ENCODE measurements at regions not wholly inside any gene's neighbourhood (a gene's known extent, or its start where the extent isn't known, plus 50 kb on each side); places are given as distances from the start of the nearest gene placed in this dataset.

- no peaks in the 10 kb centered on the region for H3K4me1 Mint-ChIP-seq (ENCODE audit: low read depth)
- no peaks in the 10 kb centered on the region for H3K36me3 Mint-ChIP-seq (ENCODE audit: low read depth)
- Histone ChIP-seq H3K4me3 (ENCODE audit: low read length) (no peak overlapping the region), H3K36me3 (ENCODE audit: insufficient read depth, low read length) (no peaks in the 10 kb centered on the region), H3K4me1 (ENCODE audit: insufficient read depth, low read length) (no peaks in the 10 kb centered on the region), H3K27ac (ENCODE audit: low read depth in 1 of 2, low read length in 2 of 2) (no peak overlapping the region), H3K9me3 (ENCODE audit: control insufficient read depth in 1 of 2, insufficient read depth in 1 of 2, low read length in 2 of 2) (no peaks in the 10 kb centered on the region), H3K27me3 (ENCODE audit: control insufficient read depth in 1 of 2, insufficient read depth in 2 of 2, low read length in 2 of 2) (no peaks in the 10 kb centered on the region)
- POLR2A ChIA-PET: no interaction called here
- ATAC-seq (ENCODE audit: poor library complexity) (no peak), DNase-seq (no peak)
- TF ChIP-seq CTCF (IDR thresholded peaks at IDR 0.05): no peak
- H3K27ac Mint-ChIP-seq: no peak overlapping the region
- CTCF ChIA-PET: interaction anchor here (1.2 kb wide), 1 partner anchor 10 kb away, joined by 3 read pairs; no protein-coding TSS in a partner anchor
- H3K4me3 Mint-ChIP-seq: no peak overlapping the region
- intact Hi-C loops (cut with DNase I, micrococcal nuclease): no loop called here
- no peaks in the 10 kb centered on the region for H3K9me3 Mint-ChIP-seq
- H3K27me3 Mint-ChIP-seq: no peaks in the 10 kb centered on the region
Measured at GRCh38 chr13:79901336-79901735, 420.4 kb downstream of the NDFIP2 start.

GRCh38 chr13:79900356-79900755 lies 419.4 kb downstream of the NDFIP2 start:
- CTCF ChIA-PET: interaction anchor here (1.2 kb wide), 1 partner anchor 11 kb away, joined by 3 read pairs; no protein-coding TSS in a partner anchor
- POLR2A ChIA-PET: no interaction called here
- H3K27ac ChIP-seq (ENCODE audit: low read depth in 1 of 2, low read length in 2 of 2): no peak overlapping the region
- no peaks in the 10 kb centered on the region for H3K36me3 Mint-ChIP-seq (ENCODE audit: low read depth)
- no peaks in the 10 kb centered on the region for H3K4me1 Mint-ChIP-seq (ENCODE audit: low read depth)
- H3K36me3 ChIP-seq (ENCODE audit: insufficient read depth, low read length): no peaks in the 10 kb centered on the region
- no peak for TF ChIP-seq CTCF (IDR thresholded peaks at IDR 0.05)
- no peak for ATAC-seq (ENCODE audit: poor library complexity)
- H3K27ac Mint-ChIP-seq: no peak overlapping the region
- H3K4me1 ChIP-seq (ENCODE audit: insufficient read depth, low read length): no peaks in the 10 kb centered on the region
- no peak overlapping the region for H3K4me3 ChIP-seq (ENCODE audit: low read length)
- no peaks in the 10 kb centered on the region for H3K27me3 ChIP-seq (ENCODE audit: control insufficient read depth in 1 of 2, insufficient read depth in 2 of 2, low read length in 2 of 2)
- intact Hi-C loops (cut with DNase I, micrococcal nuclease): no loop called here
- no peaks in the 10 kb centered on the region for H3K9me3 Mint-ChIP-seq
- DNase-seq: no peak
- H3K9me3 ChIP-seq (ENCODE audit: control insufficient read depth in 1 of 2, insufficient read depth in 1 of 2, low read length in 2 of 2): no peaks in the 10 kb centered on the region
- no peak overlapping the region for H3K4me3 Mint-ChIP-seq
- no peaks in the 10 kb centered on the region for H3K27me3 Mint-ChIP-seq

- intact Hi-C loops (cut with DNase I, micrococcal nuclease): no loop called here
- Mint-ChIP-seq H3K4me3 (no peak overlapping the region), H3K9me3 (no peaks in the 10 kb centered on the region), H3K27ac (no peak overlapping the region), H3K36me3 (ENCODE audit: low read depth) (no peaks in the 10 kb centered on the region), H3K27me3 (no peaks in the 10 kb centered on the region), H3K4me1 (ENCODE audit: low read depth) (no peaks in the 10 kb centered on the region)
- no peak overlapping the region for H3K4me3 ChIP-seq (ENCODE audit: low read length)
- H3K9me3 ChIP-seq (ENCODE audit: control insufficient read depth in 1 of 2, insufficient read depth in 1 of 2, low read length in 2 of 2): no peaks in the 10 kb centered on the region
- ChIA-PET CTCF (no interaction called here), POLR2A (no interaction called here)
- H3K36me3 ChIP-seq (ENCODE audit: insufficient read depth, low read length): no peaks in the 10 kb centered on the region
- H3K4me1 ChIP-seq (ENCODE audit: insufficient read depth, low read length): no peaks in the 10 kb centered on the region
- H3K27me3 ChIP-seq (ENCODE audit: control insufficient read depth in 1 of 2, insufficient read depth in 2 of 2, low read length in 2 of 2): no peaks in the 10 kb centered on the region
- no peak overlapping the region for H3K27ac ChIP-seq (ENCODE audit: low read depth in 1 of 2, low read length in 2 of 2)
- no peak for ATAC-seq (ENCODE audit: poor library complexity)
- TF ChIP-seq CTCF (IDR thresholded peaks at IDR 0.05): no peak
- no peak for DNase-seq
Measured at GRCh38 chr13:79898996-79899395, 418.0 kb downstream of the NDFIP2 start.

Measured in CD4-positive, alpha-beta T cell (primary cell).